MM.1S (cell line): ENCODE measurements at regions not wholly inside any gene's neighbourhood (a gene's known extent, or its start where the extent isn't known, plus 50 kb on each side); places are given as distances from the start of the nearest gene placed in this dataset.

Source experiments
- EZH2 ChIP-seq: fragments of 300-600 bp; sonication (generic); optimal IDR thresholded peaks from 2 replicates; pipeline ENCODE3; 2017; ENCODE audit warnings: low read depth, mild to moderate bottlenecking, antibody characterized with exemption, low read length, mixed read lengths
- EZH2phosphoT487 ChIP-seq: fragments of 300-600 bp; sonication (generic); IDR thresholded peaks from 2 replicates; pipeline ENCODE4 v1.6.1; 2018; ENCODE audit warnings: antibody characterized with exemption, low read length
- TF ChIP-seq, protein P1 (sequence below): fragments of 300-600 bp; sonication (generic); IDR thresholded peaks from 2 replicates; pipeline ENCODE4 v1.5.1; 2016; ENCODE audit warnings: antibody characterized with exemption, low read length, mixed read lengths

DNA sequence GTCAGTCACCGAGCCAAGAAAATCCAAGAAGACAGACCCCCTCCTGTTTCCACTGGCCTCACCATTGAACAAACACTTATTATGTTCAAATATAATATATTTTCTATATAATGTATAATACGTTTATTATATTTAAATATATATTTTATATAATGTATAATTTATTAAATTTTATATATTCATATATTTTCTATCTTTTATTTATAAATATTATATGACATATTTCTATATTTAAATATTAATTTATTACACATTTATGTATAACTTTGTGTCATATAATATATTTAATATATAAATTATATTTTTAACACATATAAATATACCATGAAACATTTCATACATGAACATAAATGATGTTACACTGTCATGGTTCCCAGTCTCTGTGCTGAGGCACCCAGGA is 60.9 kb upstream of the RMDN2 start:
- TF ChIP-seq, protein P1, sequence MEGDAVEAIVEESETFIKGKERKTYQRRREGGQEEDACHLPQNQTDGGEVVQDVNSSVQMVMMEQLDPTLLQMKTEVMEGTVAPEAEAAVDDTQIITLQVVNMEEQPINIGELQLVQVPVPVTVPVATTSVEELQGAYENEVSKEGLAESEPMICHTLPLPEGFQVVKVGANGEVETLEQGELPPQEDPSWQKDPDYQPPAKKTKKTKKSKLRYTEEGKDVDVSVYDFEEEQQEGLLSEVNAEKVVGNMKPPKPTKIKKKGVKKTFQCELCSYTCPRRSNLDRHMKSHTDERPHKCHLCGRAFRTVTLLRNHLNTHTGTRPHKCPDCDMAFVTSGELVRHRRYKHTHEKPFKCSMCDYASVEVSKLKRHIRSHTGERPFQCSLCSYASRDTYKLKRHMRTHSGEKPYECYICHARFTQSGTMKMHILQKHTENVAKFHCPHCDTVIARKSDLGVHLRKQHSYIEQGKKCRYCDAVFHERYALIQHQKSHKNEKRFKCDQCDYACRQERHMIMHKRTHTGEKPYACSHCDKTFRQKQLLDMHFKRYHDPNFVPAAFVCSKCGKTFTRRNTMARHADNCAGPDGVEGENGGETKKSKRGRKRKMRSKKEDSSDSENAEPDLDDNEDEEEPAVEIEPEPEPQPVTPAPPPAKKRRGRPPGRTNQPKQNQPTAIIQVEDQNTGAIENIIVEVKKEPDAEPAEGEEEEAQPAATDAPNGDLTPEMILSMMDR, result no peak
- TF ChIP-seq EZH2, result no peak
- TF ChIP-seq EZH2phosphoT487, result no peak
